ENCODE measurements at regions not wholly inside any gene's neighbourhood (a gene's known extent, or its start where the extent isn't known, plus 50 kb on each side); places are given as distances from the start of the nearest gene placed in this dataset.

DNA sequence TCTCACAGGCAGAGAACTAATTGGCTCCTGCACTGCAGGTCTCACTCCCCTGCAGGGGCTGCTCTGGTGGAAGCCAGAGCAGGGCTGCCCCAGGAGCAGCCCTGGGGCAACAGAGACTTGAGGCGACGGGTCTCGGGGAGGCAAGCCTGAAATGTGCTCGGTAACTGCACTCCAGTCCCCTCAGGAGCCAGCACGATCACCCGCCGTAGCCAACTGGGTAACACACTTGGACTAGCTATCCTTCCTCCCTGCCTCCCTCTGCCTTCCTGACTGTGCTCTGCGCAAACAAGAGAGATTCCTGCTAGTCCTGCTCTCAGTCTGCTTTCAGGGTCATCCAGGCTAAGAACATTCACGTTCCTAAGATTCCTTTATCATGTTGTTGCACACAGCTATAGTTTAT is 140.7 kb upstream of the NSMCE3 start:
- TF ChIP-seq POLR2AphosphoS5 (IDR thresholded peaks at IDR 0.05), result no peak
- TF ChIP-seq, protein P1, sequence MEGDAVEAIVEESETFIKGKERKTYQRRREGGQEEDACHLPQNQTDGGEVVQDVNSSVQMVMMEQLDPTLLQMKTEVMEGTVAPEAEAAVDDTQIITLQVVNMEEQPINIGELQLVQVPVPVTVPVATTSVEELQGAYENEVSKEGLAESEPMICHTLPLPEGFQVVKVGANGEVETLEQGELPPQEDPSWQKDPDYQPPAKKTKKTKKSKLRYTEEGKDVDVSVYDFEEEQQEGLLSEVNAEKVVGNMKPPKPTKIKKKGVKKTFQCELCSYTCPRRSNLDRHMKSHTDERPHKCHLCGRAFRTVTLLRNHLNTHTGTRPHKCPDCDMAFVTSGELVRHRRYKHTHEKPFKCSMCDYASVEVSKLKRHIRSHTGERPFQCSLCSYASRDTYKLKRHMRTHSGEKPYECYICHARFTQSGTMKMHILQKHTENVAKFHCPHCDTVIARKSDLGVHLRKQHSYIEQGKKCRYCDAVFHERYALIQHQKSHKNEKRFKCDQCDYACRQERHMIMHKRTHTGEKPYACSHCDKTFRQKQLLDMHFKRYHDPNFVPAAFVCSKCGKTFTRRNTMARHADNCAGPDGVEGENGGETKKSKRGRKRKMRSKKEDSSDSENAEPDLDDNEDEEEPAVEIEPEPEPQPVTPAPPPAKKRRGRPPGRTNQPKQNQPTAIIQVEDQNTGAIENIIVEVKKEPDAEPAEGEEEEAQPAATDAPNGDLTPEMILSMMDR (IDR thresholded peaks at IDR 0.05), result no peak
- no peak for TF ChIP-seq POLR2A (IDR thresholded peaks at IDR 0.05)
